ENCODE measurements at regions not wholly inside any gene's neighbourhood (a gene's known extent, or its start where the extent isn't known, plus 50 kb on each side); places are given as distances from the start of the nearest gene placed in this dataset.

DNA sequence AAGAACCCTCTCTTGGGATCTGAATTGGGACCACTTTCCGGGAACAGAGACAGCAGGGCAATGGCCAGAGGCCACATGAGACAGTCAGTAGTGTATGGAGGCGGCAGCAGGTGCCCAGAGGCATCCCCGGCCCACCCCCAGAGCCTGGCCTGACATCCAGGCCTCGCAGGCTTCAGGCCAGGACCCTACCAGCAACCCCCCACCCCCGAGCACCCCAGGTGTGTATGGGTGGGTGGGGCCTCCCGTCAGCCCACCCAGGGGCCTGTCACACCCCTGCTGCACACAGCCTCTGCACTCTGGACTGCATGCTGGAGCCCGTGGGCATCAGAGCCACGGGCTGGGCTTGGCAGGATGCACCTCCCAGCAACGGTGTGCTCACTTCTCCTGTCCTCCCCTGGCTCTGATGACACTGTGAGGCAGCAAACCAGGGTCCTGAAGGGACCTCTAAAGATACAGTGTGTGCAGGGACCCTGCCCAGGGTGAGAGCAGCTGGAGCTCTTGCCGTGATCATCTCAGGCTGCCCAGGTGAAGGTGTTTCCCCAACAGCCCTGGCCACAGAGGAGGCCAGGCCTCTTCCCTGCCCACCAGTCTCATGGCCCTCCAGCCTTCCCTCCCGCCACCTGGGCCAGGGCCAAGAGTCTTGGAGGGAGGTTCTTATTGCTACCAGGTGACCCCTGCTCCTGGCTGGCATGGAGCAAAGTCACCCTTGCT lies 88.8 kb upstream of the SEPTIN5 start:
- FAIRE-seq: no peak

DNA sequence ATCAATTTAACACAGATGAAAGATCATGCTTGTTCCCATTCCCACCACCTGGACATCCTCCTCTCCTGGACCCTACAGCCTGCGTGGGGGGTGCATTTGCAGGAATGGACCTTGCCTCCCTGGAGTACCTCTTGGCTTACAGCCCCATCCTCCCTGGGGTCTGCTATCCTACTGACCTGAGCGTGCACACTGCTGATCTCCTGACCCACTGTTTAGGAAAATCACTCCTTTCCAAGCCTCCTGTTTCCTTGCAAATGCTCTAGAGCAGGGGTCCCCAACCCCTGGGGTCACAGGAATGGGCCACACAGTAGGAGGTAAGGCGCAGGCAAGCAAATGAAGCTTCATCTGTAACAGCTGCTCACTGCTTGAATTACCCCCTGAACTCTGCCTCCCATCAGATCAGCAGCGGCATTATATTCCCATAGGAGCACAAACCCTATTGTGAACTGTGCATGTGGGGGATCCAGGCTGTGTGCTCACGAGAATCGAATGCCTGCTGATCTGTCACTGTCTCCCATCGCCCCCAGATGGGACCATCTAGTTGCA lies 88.2 kb upstream of the SEPTIN5 start:
- FAIRE-seq: no peak

DNA sequence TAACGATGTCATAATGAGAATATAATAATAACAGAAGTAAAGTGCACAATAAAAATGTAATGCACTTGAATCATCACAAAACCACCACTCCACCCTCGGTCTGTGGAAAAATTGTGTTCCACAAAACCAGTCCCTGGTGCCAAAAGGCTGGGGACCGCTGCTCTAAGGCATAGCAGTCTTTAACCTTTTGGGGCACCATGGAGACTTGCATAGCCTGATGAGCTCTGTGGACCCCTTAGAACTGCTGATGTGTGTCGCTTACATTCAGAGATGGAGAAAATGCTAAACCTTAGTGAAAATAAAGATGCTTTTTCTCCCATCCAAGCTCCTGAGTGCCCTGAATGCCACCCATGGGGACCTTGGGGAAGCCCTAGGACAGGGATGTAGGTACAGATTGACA lies 87.6 kb upstream of the SEPTIN5 start:
- no peak for FAIRE-seq

DNA sequence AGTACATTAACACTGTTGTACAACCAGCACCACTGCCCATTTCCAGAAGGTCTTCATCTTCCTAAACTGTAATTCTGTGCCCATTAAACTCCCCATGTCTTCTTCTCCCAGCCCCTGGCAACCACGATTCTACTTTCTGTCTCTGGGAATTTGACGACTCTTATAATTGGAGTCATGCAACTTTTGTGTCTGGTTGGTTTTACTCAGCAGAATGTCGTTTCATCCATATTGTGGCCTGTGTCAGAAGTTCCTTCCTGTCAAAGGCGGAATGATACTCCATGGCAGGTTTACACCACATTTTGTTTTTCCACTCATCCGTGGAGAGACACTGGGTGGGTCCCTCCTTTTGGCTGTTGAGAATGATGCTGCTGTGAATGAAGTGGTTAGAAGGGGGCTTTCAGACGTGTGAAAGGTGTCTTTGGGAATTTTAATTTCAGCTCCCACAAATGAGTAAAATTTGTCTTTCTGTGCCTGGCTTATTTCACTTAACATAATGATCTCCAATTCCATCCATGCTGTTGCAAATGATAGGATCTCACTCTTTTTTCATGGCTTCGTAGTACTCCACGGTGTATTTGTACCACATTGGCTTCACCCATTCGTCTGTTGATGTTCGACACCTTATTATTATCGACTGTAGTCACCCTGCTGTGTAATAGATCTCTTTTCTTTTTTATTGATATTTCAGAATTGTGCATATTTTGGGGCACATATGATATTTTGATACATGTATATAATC lies 86.1 kb upstream of the SEPTIN5 start:
- no peak for FAIRE-seq

DNA sequence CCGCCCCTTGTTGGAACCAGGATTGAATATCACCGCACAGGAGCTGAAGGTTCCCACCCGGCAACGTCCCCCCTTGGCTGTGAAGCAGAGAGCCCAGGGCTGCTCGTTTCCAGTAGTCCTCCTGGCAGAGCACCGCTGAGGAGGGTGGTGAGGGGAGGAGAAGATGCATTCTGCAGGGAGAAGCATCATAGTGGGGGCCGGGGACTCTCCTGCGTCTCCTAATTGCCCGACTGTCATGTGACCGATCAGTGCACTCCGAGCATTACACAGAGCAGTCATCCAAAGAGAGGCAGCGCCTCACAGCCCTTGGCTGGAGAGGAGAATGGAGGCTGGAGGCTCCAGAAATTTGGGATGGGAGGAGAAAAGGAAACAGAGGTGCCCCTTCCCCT lies 85.0 kb upstream of the SEPTIN5 start:
- FAIRE-seq: no peak

DNA sequence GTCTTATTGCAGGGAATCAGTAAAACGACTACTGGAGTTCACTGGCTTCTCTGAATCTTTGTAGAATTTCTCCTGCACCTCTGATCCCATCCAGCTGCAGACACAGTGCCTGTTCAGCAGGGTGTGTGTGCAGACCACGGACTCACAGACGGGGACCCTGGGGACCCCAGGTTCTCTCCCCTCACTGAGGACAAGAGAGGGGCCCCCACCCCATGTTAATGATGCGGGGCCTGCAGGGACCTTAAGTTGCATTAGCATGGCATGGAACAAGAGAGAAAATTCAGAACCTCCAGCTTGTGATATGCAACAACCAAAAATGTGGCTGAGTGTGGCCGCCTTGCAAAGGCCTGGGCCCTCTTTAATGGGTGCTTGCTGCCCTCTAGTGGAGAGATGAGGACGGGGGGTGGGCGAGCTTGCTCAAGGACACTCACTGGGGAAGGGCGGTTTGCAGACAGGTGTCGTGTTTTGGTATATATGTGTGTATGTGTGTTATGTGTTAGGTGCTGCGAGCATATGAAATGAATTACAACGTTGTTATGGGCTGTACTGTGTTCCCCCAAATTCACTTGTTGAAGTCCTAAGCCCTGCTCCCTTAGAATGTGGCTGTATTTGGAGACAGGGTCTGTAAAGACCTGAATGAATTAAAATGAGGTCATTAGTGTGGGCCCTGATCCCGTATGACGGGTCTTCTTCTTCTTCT lies 84.4 kb upstream of the SEPTIN5 start:
- FAIRE-seq: peak; percentile 88

DNA sequence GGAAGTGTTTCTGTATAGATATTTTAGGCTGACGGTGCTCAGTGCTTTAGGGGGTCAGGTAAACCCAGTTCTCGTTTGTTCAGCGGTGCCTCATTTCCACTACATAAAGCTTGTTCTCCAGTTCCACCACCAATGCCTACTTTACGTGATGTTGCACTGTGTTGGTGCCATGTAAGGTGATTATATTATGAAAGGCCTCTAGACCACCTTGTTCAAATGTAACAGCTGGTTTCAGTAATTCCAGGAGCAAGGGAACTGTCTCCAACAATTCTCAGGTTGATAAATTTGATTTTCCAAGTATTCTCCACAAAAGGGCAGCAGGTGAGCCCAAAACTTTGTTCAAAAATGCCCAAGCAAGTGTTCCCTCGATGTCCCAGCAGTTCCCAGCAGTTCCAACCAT lies 83.7 kb upstream of the SEPTIN5 start:
- no peak for FAIRE-seq

DNA sequence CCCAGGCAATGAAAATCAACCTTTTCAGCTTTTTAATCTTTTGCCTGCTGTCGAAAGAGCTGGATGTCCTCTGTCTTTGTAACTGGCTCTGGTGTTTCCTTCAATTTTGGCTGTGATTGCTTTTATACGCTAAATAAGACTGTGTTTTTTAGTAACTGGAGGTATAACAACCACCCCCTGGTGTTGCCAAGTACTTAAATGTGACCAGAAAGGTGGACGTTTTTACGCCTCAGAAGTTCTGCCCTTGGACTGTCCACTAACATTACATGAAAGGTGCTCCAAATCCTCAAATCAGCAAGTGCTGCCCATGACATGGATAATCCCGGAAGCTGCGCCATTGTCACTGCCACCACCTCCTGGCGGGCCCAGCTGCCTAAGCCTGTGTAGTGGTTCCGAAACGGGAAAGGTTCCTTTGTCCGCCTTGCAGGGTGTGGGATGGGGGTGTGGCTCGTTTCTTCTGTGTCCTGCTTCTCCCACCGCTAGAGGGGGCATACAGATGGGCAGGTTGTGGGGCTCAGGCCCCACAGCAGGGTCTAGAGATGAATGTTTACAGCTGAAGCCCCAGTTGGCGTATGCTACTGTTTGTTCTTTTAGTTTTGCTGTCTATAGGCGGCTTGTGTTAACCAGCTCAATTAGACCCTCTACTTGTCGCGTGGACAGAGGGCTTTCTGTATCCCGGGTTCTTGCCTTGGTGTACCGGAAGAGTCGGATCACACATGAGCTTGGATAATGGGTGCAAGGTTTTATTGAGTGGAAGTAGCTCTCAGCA lies 82.2 kb upstream of the SEPTIN5 start:
- no peak for FAIRE-seq

DNA sequence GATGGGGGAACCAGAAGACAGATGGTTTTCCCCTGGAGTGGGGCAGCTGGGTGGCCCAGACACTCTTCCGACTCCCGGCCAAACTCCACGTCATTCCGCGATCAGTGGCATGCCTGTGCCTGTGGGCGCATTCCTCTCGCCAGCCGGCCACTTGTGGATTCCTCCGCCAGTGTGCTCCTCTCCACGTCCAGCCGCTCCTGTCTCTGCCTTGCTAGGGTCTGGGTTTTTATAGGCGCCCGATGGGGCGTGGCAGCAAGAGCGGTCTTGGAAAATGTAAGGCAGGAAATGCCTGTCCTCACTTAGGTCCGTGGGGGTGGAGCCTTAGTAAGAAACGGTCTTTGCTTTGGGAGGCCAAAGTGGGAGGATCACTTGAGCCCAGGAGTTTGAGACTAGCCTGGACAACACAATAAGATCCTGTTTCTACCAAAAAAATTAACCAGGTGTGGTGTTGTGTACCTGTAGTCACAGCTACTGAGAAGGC lies 81.6 kb upstream of the SEPTIN5 start:
- no peak for FAIRE-seq

DNA sequence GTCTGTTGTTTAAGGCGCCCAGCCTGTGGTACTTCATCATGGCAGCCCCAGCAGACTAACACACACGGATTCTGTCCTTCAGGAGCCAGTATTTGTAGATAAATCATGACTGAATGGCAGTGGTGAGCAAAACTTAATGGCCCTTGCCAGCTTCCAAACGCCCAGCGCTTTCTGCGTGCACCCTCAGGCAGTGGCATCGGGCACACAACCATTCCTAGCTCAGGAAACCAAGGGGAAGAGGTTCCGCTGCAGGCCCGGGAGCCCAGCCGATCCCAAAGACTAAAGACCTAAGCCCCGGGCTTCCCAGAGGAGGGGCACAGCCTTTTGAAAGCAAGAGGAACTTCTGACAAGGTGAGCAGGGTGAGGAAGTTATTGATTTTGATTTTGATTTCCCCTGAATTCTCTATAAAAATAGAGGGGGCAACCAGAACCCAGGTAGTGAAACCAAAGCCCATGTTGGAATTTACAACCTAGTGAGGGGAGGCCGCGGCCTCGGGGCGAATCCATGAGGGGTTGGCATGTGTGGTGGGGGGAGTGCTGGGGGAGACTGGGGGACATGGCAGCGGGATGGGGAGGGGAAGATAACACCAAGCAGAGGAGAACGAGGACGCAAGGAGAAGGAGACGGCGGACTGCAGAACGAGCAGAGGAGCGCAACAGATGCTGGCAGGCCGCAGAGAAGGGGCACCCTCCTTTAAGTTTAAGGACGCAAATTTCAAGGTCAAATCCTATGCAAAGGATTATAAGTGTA lies 79.9 kb upstream of the SEPTIN5 start:
- FAIRE-seq: no peak

DNA sequence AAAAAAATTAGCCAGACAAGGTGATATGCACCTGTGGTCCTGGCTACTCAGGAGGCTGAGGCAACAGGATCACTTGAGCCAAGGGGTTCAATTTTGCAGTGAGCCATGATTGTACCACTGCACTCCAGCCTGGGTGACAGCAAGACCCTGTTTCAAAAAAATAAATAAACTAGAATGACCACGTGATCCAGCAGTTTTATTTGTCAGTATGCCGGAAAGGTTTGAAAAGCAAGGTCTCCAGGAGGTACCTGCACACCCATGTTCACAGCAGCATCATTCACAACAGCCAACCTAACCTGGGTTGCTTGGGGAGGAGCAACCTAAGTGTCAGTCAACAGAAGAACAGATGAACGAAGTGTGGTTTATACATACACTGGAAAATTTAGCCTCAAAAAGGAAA lies 78.7 kb upstream of the SEPTIN5 start:
- FAIRE-seq: no peak

DNA sequence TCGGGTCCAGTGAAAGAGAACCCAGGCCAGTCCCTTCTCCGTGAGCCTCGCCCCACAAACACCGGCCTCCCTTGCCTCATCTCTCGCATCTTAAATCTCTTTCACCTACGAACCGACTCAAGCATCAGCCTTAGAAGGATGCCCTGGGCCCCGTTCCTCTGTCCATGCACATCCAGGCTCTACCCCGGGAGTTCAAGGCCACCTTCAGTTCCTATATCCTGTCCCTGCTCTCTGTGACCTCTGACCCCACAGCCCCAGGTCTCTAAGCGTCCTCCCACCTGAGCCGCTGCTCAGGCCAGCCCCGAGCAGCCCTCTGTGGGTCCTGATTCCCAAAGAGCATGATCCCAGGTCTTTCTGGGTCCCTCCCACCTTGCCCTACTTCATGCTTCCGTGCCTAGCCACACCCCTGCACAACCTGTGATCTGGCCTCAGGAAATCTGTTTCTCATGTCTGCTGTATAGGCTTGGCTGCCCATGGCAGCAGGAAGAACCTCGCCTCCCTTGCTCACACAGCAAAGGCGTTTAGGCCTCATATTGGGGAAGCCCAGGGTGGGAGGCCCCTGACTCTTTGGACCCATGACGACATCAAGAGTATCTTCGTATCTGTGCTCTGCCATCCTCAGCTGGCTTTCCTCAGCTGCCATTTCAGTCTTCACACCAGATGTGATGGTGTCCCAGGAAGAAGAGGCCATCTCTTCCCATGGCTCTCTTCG lies 77.5 kb upstream of the SEPTIN5 start:
- no peak for FAIRE-seq

DNA sequence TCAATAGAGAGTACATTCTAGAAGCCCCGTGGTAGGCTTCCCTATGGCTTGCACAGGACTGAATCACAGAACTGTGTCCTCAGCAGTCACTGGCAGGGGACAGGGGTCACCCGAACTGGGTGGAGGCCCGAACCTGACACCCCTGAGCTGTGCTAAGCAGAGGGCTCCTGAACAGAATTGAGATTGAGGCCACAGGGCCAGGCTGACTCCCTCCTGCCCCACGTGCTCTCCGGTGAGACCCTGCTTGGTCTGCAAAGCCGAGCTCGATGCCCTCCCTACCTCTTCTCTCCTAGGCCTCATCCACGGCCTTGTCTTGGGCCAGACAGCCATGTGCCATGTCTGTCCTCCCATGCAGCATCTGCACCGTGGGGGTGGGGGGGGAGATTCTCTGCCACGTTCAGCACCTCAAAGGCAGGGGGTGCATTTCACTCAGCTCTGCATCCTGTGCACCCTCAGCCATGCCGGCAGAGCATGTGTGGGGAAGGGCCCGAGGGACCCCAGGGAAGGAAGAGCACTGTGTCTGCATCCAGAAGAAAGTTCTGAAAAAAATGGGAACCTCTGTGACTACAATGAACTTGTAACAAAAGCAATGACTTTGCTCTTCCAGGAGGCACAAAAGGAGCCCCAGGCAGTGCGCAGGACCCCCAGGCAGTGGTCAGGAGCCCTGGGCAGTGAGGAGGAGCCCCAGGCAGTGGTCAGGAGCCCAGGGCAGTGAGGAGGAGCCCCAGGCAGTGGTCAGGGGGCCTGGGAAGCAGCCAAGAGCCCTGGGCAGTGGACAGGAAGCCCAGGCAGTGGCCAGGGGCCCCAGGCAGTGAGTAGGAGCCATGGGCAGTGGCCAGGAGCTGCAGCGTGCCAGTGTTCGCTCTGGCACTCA lies 76.7 kb upstream of the SEPTIN5 start:
- FAIRE-seq: no peak

DNA sequence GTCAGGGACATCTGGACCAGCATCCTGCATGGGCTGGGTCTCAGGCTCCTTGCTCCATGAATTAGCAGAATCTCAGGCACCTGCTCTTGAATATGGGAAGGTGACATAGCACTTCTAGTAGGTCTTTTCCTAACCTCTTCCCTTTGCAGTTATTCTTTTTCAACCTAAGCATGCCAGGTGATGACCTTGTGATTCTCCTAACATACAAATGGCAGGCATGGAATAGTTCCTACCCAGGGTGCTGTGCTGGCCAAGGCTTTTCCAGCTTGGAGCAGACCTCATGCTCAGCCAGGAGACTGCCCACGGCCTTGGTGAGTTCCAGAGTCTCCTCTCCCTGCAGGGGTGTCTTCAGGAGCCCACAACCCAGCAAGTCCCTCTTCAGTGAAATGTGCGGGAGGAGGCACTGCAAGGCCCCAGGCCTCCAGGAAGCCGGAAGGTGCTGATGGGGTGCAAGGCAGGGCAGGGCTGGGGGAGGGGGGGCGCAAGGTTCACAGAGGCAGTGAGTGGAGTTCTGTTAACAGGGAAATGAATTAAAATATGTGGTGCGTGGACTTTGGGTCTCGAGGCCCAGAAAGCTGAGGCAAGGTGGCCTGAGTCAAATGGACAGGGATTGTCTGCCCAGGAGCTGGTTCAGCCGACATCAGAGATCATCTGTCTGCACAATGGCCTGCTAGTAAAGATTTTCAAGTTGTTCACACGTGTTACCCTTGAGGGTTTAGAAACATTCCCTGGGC lies 75.9 kb upstream of the SEPTIN5 start:
- no peak for FAIRE-seq

DNA sequence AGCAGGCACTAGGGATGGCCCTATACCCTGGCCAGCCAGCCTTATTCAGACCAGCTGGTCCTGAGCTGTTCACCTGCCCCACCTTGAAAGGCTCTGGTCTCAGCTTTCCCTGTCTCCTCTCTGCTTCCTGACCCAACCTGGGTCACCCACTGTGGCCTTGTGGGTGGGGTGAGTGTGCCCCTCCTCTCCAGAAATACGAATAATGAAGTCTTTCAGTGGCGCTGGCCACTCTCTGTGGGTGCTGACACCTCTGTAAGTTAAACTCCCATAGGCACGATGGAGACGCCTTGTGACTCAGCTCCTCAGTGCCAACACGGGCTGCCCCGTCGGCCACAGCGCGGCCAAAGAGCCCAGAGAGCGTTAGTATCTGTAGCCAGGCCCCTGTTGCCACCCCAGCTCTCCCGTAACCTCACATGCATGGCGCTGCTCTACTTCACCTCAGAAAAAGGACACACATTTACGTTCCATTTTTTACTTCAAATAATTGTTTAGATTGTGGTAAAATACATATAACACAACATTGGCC lies 74.6 kb upstream of the SEPTIN5 start:
- no peak for FAIRE-seq

DNA sequence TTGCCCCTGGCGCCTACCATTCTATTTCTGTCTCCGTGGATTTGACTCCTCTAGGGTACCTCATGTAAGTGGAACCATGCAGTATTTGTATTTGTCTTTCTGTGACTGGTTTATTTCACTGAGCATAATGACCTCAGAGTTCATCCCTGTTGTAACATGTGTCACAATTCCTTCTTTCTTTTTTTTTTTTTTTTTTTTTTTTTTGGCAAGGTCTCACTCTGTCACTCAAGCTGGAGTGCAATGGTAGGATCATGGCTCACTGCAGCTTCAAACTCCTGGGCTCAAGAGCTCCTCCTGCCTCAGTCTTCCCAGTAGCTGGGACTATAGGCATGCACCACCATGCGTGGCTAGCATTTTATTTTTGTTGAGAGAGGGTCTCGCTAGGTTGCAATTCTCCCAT lies 74.0 kb upstream of the SEPTIN5 start:
- FAIRE-seq: no peak

DNA sequence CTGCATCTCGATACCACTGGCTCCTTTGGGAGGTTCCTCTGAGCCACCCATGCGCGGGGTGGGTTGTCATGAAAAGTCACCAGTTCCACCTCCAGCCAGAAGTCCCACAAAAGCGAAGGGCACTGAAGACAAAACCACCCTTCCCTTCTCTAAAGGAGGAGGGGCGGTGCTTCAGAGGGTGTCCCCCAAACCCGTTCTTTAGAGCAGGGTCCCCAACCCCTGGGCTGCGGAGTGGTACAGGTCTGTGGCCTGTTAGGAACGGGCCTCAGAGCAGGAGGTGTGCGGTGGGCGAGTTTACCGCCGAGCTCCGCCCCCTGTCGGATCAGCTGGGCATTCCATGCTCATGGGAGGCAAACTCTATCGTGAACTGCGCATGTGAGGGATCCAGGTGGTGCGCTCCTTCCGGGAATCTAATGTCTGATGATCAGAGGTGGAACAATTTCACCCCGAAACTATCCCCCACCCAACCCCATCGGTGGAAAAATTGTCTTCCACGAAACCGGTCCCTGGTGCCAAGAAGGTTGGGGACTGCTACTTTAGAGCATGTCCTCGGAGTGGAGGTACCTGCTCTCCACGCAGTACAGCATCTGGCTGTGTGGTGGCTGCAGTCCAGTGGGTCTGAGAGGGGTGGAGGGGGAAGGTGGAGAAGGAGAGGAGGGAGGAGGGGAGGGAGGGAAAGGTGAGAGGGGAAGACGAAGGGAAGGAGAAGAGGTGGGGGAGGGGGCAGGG lies 72.9 kb upstream of the SEPTIN5 start:
- no peak for FAIRE-seq

DNA sequence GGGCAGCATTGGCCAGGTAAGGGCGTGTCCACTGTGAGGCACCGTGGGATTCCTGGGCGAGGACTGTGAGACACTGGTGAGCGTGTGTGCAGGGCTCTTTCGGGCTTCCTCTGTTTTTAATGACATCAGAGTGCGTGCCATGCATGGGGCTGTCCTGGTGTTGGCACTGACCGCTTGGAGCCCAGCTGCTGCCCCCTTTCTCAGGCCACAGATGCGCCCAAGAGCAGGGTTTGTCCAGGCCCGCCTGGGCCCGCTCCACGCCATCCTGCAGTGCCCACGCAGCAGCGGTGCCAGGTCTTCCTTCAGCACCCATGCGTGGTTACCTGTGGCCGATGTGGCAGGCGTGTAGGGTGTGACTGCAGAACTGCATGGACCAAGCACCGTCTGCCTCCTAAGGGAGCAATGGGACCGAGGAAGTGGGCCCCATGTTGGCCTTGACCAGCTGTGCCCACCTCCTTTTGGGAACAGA lies 72.3 kb upstream of the SEPTIN5 start:
- no peak for FAIRE-seq
